GM12878 (cell line): ENCODE measurements at regions not wholly inside any gene's neighbourhood (a gene's known extent, or its start where the extent isn't known, plus 50 kb on each side); places are given as distances from the start of the nearest gene placed in this dataset.

ENCODE experiments used
- ATAC-seq: fragments of 200-7000 bp; cut with Tn5 transposase; 3 replicates; pipeline ENCODE4 v1.9.1; 2020; ENCODE audit warnings: mild to moderate bottlenecking, moderate library complexity
- BruUV-seq: library from RNA; stranded (reverse); fragments of 400-500 nt; replicated peaks from 2 replicates; lab custom pipeline; 2021; lab: Mats Ljungman, UMichigan
- CTCF ChIA-PET: fragments of 300-600 bp; sonication (Branson Sonifier 250); formaldehyde crosslinking; extraction: SDS; loops from one replicate; lab custom pipeline; 2021; ENCODE audit warnings: inconsistent platforms; lab: Yijun Ruan, JAX
- POLR2A ChIA-PET: fragments of 350-600 bp; formaldehyde crosslinking; extraction: SDS; loops from one replicate; lab custom pipeline; 2021; ENCODE audit warnings: inconsistent platforms; lab: Charles Lee
- RAD21 ChIA-PET: fragments of 300-600 bp; sonication (Branson Sonifier 250); formaldehyde crosslinking; loops from one replicate; lab custom pipeline; 2023; ENCODE audit warnings: antibody characterized with exemption; ENCODE audit not compliant: unreplicated experiment; lab: Charles Lee
- SMC1A ChIA-PET: fragments of 300-600 bp; sonication (Branson Sonifier 250); formaldehyde crosslinking; loops from one replicate; lab custom pipeline; 2023; ENCODE audit not compliant: unreplicated experiment, uncharacterized antibody; lab: Charles Lee
- DNase-seq: peaks from one replicate; pipeline ENCODE4 v3.0.0-alpha.2; 2011; ENCODE audit warnings: low read depth, low spot score
- FAIRE-seq: peaks from 3 replicates; lab custom pipeline; 2011; peaks lifted over from hg19 to GRCh38; lab: Jason Lieb, UNC
- H2AFZ ChIP-seq: 2 replicates; pipeline ENCODE4 v1.6.0; 2011; ENCODE audit warnings: low read depth, low read length, control low read depth; ENCODE audit not compliant: control insufficient read depth
- H3K27ac ChIP-seq: 2 replicates; pipeline ENCODE4 v1.5.1; 2011; ENCODE audit warnings: control low read depth; ENCODE audit not compliant: control insufficient read depth, insufficient read depth
- H3K27me3 ChIP-seq, 2 experiments: replicated peaks in 1 of 2; 2 replicates each; pipeline versions ENCODE4 v1.6.0 to v1.6.1; 2011; ENCODE audit warnings: low read length in 1 of 2; ENCODE audit not compliant: control insufficient read depth in 2 of 2, insufficient read depth in 2 of 2
- H3K36me3 ChIP-seq, 2 experiments: 2 replicates each; pipeline ENCODE4 v1.5.1; 2011; ENCODE audit warnings: low read length in 1 of 2; ENCODE audit not compliant: control insufficient read depth in 2 of 2, insufficient read depth in 2 of 2
- H3K4me1 ChIP-seq: 2 replicates; pipeline ENCODE4 v1.6.1; 2011; ENCODE audit warnings: mild to moderate bottlenecking, low read length, moderate library complexity, mixed read lengths; ENCODE audit not compliant: control insufficient read depth, insufficient read depth
- H3K4me2 ChIP-seq: 2 replicates; pipeline ENCODE4 v1.6.0; 2011; ENCODE audit warnings: control low read depth; ENCODE audit not compliant: control insufficient read depth, insufficient read depth
- H3K4me3 ChIP-seq: fragments of 200-600 bp; sonication (generic); 2 replicates; pipeline ENCODE4 v1.5.1; 2016
- H3K79me2 ChIP-seq: 2 replicates; pipeline ENCODE4 v1.6.0; 2011; ENCODE audit warnings: low read length; ENCODE audit not compliant: control insufficient read depth, insufficient read depth
- H3K9ac ChIP-seq: 2 replicates; pipeline ENCODE4 v1.8.0; 2011; ENCODE audit warnings: low read length, control low read depth, mixed read lengths; ENCODE audit not compliant: control insufficient read depth, insufficient read depth
- H3K9me3 ChIP-seq: replicated peaks from 3 replicates; pipeline ENCODE4 v1.5.1; 2011; ENCODE audit warnings: mild to moderate bottlenecking, low read length; ENCODE audit not compliant: control insufficient read depth, insufficient read depth
- H4K20me1 ChIP-seq: 2 replicates; pipeline ENCODE4 v1.6.0; 2011; ENCODE audit not compliant: control insufficient read depth, insufficient read depth
- CHD2 ChIP-seq: IDR thresholded peaks from 2 replicates; pipeline ENCODE4 v1.6.1; 2011; ENCODE audit warnings: low read depth, low read length, improper control_type of control experiment, borderline replicate concordance
- FOXM1 ChIP-seq: IDR thresholded peaks from 2 replicates; pipeline ENCODE4 v1.6.1; 2012; ENCODE audit warnings: low read depth, mild to moderate bottlenecking, inconsistent platforms, low read length, moderate library complexity
- SMC3 ChIP-seq: IDR thresholded peaks from 2 replicates; pipeline ENCODE4 v1.6.1; 2011; ENCODE audit warnings: low read length, improper control_type of control experiment, borderline replicate concordance
- SPI1 ChIP-seq: IDR thresholded peaks from 2 replicates; pipeline ENCODE4 v1.6.1; 2011; ENCODE audit warnings: low read depth, mild to moderate bottlenecking, low read length, moderate library complexity, borderline replicate concordance; ENCODE audit not compliant: insufficient read depth
- USF2 ChIP-seq: IDR thresholded peaks from 2 replicates; pipeline ENCODE4 v1.6.1; 2011; ENCODE audit warnings: low read depth, low read length, improper control_type of control experiment, borderline replicate concordance
- ZBTB40 ChIP-seq: fragments of 450-650 bp; IDR thresholded peaks from 2 replicates; pipeline ENCODE4 v1.6.1; 2016; ENCODE audit warnings: mild to moderate bottlenecking, moderate library complexity, borderline replicate concordance
- WGBS: methylation state at CpG from one replicate; pipeline ENCODE4 v1.1.6; 2016; ENCODE audit warnings: low lambda C conversion rate; ENCODE audit not compliant: insufficient replicate concordance, insufficient coverage; ENCODE audit errors: missing lambda C conversion rate; 5-methylcytosine and 5-hydroxymethylcytosine counted together
- in situ Hi-C: fragments of 300-500 bp; cut with MboI; formaldehyde crosslinking; loops from 9 replicates; pipeline ENCODE4 v1.14.3; 2018; ENCODE audit warnings: mixed read lengths
- intact Hi-C: fragments of 100-400 bp; cut with micrococcal nuclease; formaldehyde crosslinking; loops from one replicate; pipeline ENCODE4 v1.14.2; 2022; ENCODE audit not compliant: unreplicated experiment

- H3K4me2 ChIP-seq: no peak overlapping the region
- H3K4me1 ChIP-seq: no peaks in the 10 kb centered on the region
- ChIA-PET SMC1A (interaction anchor here (0.6 kb wide), 2 partner anchors 51 to 57 kb away, joined by 3 to 4 read pairs; no protein-coding TSS in a partner anchor), POLR2A (no interaction called here), CTCF (interaction anchor here (0.7 kb wide), 1 partner anchor 1124 kb away, joined by 3 read pairs; no protein-coding TSS in a partner anchor), RAD21 (no interaction called here)
- TF ChIP-seq ZBTB40 (no peak), USF2 (no peak), FOXM1 (no peak), SMC3 (no peak), CHD2 (no peak), SPI1 (no peak)
- H3K9me3 ChIP-seq: no peaks in the 10 kb centered on the region
- DNase-seq (no peak), FAIRE-seq (no peak), ATAC-seq (no peak)
- H2AFZ ChIP-seq: no peak overlapping the region
- in situ Hi-C loops (no loop called here), intact Hi-C loops (no loop called here)
- no peaks in the 10 kb centered on the region for H3K27me3 ChIP-seq
- no peak overlapping the region for H3K9ac ChIP-seq
- no peaks in the 10 kb centered on the region for H3K79me2 ChIP-seq
- no peak overlapping the region for H3K4me3 ChIP-seq
- no TSS peak for BruUV-seq
- H3K27ac ChIP-seq: no peak overlapping the region
- no peaks in the 10 kb centered on the region for H3K36me3 ChIP-seq
- WGBS: 48% methylated on average over 2 of the region's 2 CpGs
- no peaks in the 10 kb centered on the region for H4K20me1 ChIP-seq
These were observed 161.8 kb downstream of the CASP12 start for GRCh38 chr11:104736502-104736901.
